HepG2 (cell line): ENCODE measurements at regions not wholly inside any gene's neighbourhood (a gene's known extent, or its start where the extent isn't known, plus 50 kb on each side); places are given as distances from the start of the nearest gene placed in this dataset.

ENCODE experiments used
- ATAC-seq: fragments of 200-7000 bp; cut with Tn5 transposase; 3 replicates; pipeline ENCODE4 v1.9.1; 2020; ENCODE audit warnings: mild to moderate bottlenecking, moderate library complexity
- BruUV-seq: library from RNA; stranded (reverse); fragments of 400-500 nt; replicated peaks from 2 replicates; lab custom pipeline; 2021; lab: Mats Ljungman, UMichigan
- CTCF ChIA-PET: fragments of 300-600 bp; formaldehyde crosslinking; extraction: SDS; loops from one replicate; lab custom pipeline; 2021; ENCODE audit warnings: low total read pairs, inconsistent platforms, low intra/inter-chr PET ratio; lab: Yijun Ruan, JAX
- POLR2A ChIA-PET: fragments of 350-600 bp; sonication (Branson Sonifier 250); formaldehyde crosslinking; loops from one replicate; lab custom pipeline; 2020; ENCODE audit warnings: antibody characterized with exemption, inconsistent platforms; lab: Yijun Ruan, JAX
- DNase-seq: peaks from one replicate; pipeline ENCODE4 v3.0.0-alpha.2; 2015; ENCODE audit warnings: low spot score
- FAIRE-seq: peaks from 3 replicates; lab custom pipeline; 2011; peaks lifted over from hg19 to GRCh38; lab: Jason Lieb, UNC
- H2AFZ ChIP-seq: one replicate; pipeline ENCODE4 v1.6.1; 2011; ENCODE audit warnings: low read length, inconsistent platforms
- H3K27ac ChIP-seq: fragments of 300-600 bp; 3 replicates; pipeline ENCODE4 v1.8.0; 2011; ENCODE audit warnings: mixed run types, mild to moderate bottlenecking, mixed read lengths, low read length, inconsistent platforms; ENCODE audit not compliant: insufficient read depth; ENCODE audit errors: extremely low read length
- H3K27me3 ChIP-seq, 2 experiments: fragments of 200-600 bp in 1 of 2; 2 replicates in 1 of 2; 3 replicates in 1 of 2; pipeline versions ENCODE4 v1.6.0 to v1.8.0; 2011; ENCODE audit warnings: low read length in 2 of 2, mild to moderate bottlenecking in 2 of 2, moderate library complexity in 2 of 2, inconsistent platforms in 1 of 2; ENCODE audit not compliant: insufficient read depth in 2 of 2, control insufficient read depth in 1 of 2
- H3K36me3 ChIP-seq, 2 experiments: fragments of 200-600 bp in 1 of 2; replicated peaks in 1 of 2; 2 replicates in 1 of 2; 3 replicates in 1 of 2; pipeline versions ENCODE4 v1.5.1 to v1.8.0; 2011; ENCODE audit warnings: low read length in 2 of 2, inconsistent platforms in 1 of 2; ENCODE audit not compliant: insufficient read depth in 2 of 2, control insufficient read depth in 1 of 2
- H3K4me1 ChIP-seq: 2 replicates; pipeline ENCODE4 v1.5.1; 2012; ENCODE audit warnings: low read length, inconsistent platforms; ENCODE audit not compliant: insufficient read depth
- H3K4me2 ChIP-seq: 2 replicates; pipeline ENCODE4 v1.6.0; 2011; ENCODE audit warnings: low read depth, low read length, inconsistent platforms
- H3K4me3 ChIP-seq, 3 experiments: fragments of 200-600 bp in 1 of 3; sonication (generic), shearing (Covaris generic) in 1 of 3; replicated peaks in 1 of 3; 2 replicates each; pipeline ENCODE4 v1.5.1; 2011 to 2016; ENCODE audit warnings: low read length in 3 of 3, inconsistent platforms in 2 of 3, low read depth in 2 of 3, mild to moderate bottlenecking in 2 of 3, control low read depth in 1 of 3, mixed read lengths in 1 of 3; ENCODE audit not compliant: insufficient read depth in 1 of 3
- H3K79me2 ChIP-seq: one replicate; pipeline ENCODE4 v1.6.1; 2011; ENCODE audit warnings: low read length, inconsistent platforms; ENCODE audit not compliant: insufficient read depth
- H3K9ac ChIP-seq: 2 replicates; pipeline ENCODE4 v1.6.0; 2011; ENCODE audit warnings: mild to moderate bottlenecking, low read depth, low read length, inconsistent platforms; ENCODE audit not compliant: insufficient read depth
- H3K9me3 ChIP-seq: 2 replicates; pipeline ENCODE4 v1.5.1; 2012; ENCODE audit warnings: mild to moderate bottlenecking, low read length
- H4K20me1 ChIP-seq: 2 replicates; pipeline ENCODE4 v1.6.0; 2011; ENCODE audit warnings: inconsistent platforms, mild to moderate bottlenecking, low read length, moderate library complexity; ENCODE audit not compliant: insufficient read depth
- NFYB ChIP-seq: sonication (generic); formaldehyde crosslinking; IDR thresholded peaks from 2 replicates; pipeline ENCODE4 v1.4.0; 2020; ENCODE audit warnings: missing genetic modification reagents
- NFYC ChIP-seq: IDR thresholded peaks from 2 replicates; pipeline ENCODE4 v1.6.1; 2016; ENCODE audit warnings: missing genetic modification reagents, missing compliant biosample characterization
- PRDM15 ChIP-seq: sonication (generic); formaldehyde crosslinking; IDR thresholded peaks from 2 replicates; pipeline ENCODE4 v1.4.0; 2020; ENCODE audit warnings: missing genetic modification reagents
- RFXANK ChIP-seq: IDR thresholded peaks from 2 replicates; pipeline ENCODE4 v1.6.1; 2016
- TBX2 ChIP-seq: sonication (generic); formaldehyde crosslinking; IDR thresholded peaks from 2 replicates; pipeline ENCODE4 v1.5.0; 2020; ENCODE audit warnings: missing genetic modification reagents, mild to moderate bottlenecking, borderline replicate concordance
- ZBTB20 ChIP-seq: sonication (generic); formaldehyde crosslinking; IDR thresholded peaks from 2 replicates; pipeline ENCODE4 v1.8.1; 2023; ENCODE audit warnings: missing genetic modification reagents, low read depth, mild to moderate bottlenecking, borderline replicate concordance
- ZNF143 ChIP-seq: sonication (generic); formaldehyde crosslinking; IDR thresholded peaks from 2 replicates; pipeline ENCODE4 v1.4.0; 2020; ENCODE audit warnings: missing genetic modification reagents
- ZNF513 ChIP-seq: sonication (generic); formaldehyde crosslinking; conservative IDR thresholded peaks from 2 replicates; pipeline ENCODE4 v1.5.0; 2020; ENCODE audit warnings: missing genetic modification reagents
- ZNF776 ChIP-seq: sonication (generic); formaldehyde crosslinking; IDR thresholded peaks from 2 replicates; pipeline ENCODE4 v1.4.0; 2020; ENCODE audit warnings: mild to moderate bottlenecking, missing genetic modification reagents
- WGBS: methylation state at CpG from one replicate; pipeline ENCODE4 v1.1.6; 2017; ENCODE audit warnings: low lambda C conversion rate; 5-methylcytosine and 5-hydroxymethylcytosine counted together
- in situ Hi-C: cut with HindIII; loops from 2 replicates; pipeline ENCODE4 v1.10.0; 2017; ENCODE audit warnings: low pct_unique_long_range_greater_than_20kb; ENCODE audit not compliant: extremely low pct_ligation_motif_present
- intact Hi-C: fragments of 100-400 bp; cut with micrococcal nuclease; formaldehyde crosslinking; loops from one replicate; pipeline ENCODE4 v1.10.0; 2022; ENCODE audit not compliant: unreplicated experiment

GRCh38 chr1:37274938-37275631, 199.3 kb upstream of the ZC3H12A start:
- CTCF ChIA-PET: no interaction called here

GRCh38 chr1:37277366-37277765, 197.0 kb upstream of the ZC3H12A start:
- WGBS: 0% methylated on average over 1 of the region's 2 CpGs
- H3K4me2 ChIP-seq: no peak overlapping the region
- H2AFZ ChIP-seq: no peak overlapping the region
- no peaks in the 10 kb centered on the region for H4K20me1 ChIP-seq
- POLR2A ChIA-PET: no interaction called here
- ATAC-seq (no peak), DNase-seq (no peak), FAIRE-seq (no peak)
- CTCF ChIA-PET: no interaction called here
- no peak overlapping the region for H3K4me3 ChIP-seq
- no peak overlapping the region for H3K9ac ChIP-seq
- no TSS peak for BruUV-seq
- H3K4me1 ChIP-seq: no peaks in the 10 kb centered on the region
- in situ Hi-C loops: no loop called here
- no peaks in the 10 kb centered on the region for H3K79me2 ChIP-seq
- H3K27me3 ChIP-seq: no peaks in the 10 kb centered on the region
- no peak overlapping the region for H3K27ac ChIP-seq
- intact Hi-C loops: no loop called here
- no peaks in the 10 kb centered on the region for H3K36me3 ChIP-seq
- TF ChIP-seq ZNF776 (CRISPR knock-in tag) (no peak), PRDM15 (no peak), ZNF143 (CRISPR knock-in tag) (no peak), ZNF513 (no peak), RFXANK (CRISPR knock-in tag) (no peak), TBX2 (CRISPR knock-in tag) (no peak)
- H3K9me3 ChIP-seq: no peaks in the 10 kb centered on the region

More at GRCh38 chr1:37274938-37275631, 199.3 kb upstream of the ZC3H12A start:
- no peak for TF ChIP-seq ZBTB20
- peak; percentile 19; the same call in 1 of the 2 replicates for TF ChIP-seq NFYB (CRISPR knock-in tag)
- TF ChIP-seq NFYC (CRISPR knock-in tag): peak; percentile 45; the same call in 1 of the 2 replicates
- H3K4me1 ChIP-seq: no peaks in the 10 kb centered on the region
- H3K9ac ChIP-seq: no peak overlapping the region
- no peak overlapping the region for H3K4me2 ChIP-seq
- H3K36me3 ChIP-seq: no peaks in the 10 kb centered on the region
- H3K27ac ChIP-seq: no peak overlapping the region
- intact Hi-C loops (no loop called here), in situ Hi-C loops (no loop called here)
- FAIRE-seq: no peak
- no peak for DNase-seq
- H2AFZ ChIP-seq: no peak overlapping the region
- no peaks in the 10 kb centered on the region for H3K27me3 ChIP-seq
- WGBS: 28% methylated on average over 4 of the region's 5 CpGs
- no peaks in the 10 kb centered on the region for H3K9me3 ChIP-seq
- POLR2A ChIA-PET: no interaction called here
- no peak overlapping the region for H3K4me3 ChIP-seq
- no peaks in the 10 kb centered on the region for H4K20me1 ChIP-seq
- BruUV-seq: no TSS peak
- no peaks in the 10 kb centered on the region for H3K79me2 ChIP-seq
- ATAC-seq: no peak; the same call in 2 of the 3 replicates
